GM12875 (cell line): ENCODE measurements at regions not wholly inside any gene's neighbourhood (a gene's known extent, or its start where the extent isn't known, plus 50 kb on each side); places are given as distances from the start of the nearest gene placed in this dataset.
"Not testable (repeated sequence)": the region's sequence is repeated elsewhere in the genome, so short reads cannot be mapped to it uniquely, and the experiment has no call there.

Source experiments
- H3K4me3 ChIP-seq: one replicate; pipeline ENCODE4 v1.5.1; 2011; ENCODE audit warnings: low read depth, low read length, control low read depth
- TF ChIP-seq, protein P1 (sequence below): IDR thresholded peaks from 2 replicates; pipeline ENCODE4 v1.5.1; 2011; ENCODE audit warnings: low read depth, mild to moderate bottlenecking, control low read depth, inconsistent platforms, low read length, moderate library complexity, borderline replicate concordance; ENCODE audit not compliant: insufficient read depth

DNA sequence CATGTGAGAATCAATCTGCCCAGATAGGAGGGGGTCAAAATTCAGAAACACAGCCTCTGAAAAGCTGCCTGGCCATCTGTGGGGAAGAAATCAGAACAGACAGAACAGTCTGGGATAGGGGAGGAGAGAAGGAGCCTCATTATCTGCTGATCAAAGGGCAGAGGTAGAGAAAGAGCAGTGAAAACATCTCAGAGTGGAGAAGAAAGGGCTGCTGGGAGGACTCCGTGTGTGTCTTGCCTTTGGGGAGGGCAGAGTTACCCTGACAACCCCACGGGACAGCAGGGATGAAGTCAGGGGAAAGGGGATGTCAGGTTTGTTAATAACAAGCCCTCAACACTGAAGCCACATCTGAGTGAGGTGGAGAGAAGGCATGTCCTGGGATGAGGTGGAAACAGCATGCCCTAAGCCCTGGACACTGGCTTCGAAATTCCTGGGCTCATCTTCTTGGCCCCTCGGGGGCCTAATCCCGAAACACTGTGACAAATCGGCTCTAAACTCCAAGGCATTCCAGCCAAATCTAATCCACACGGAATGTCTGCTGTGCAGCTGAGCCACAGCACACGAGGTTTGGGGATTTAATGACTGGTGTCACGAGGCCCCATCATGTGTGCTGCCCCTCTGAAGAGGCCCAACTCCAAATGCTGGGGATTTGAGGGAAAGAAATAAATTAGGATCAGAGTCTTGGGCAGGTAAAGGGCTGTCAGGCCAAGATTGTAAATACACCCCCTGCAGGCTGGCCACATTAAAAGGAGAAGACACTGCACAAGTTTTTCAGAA lies 82.8 kb upstream of the FGFR2 start:
- H3K4me3 ChIP-seq = no peak overlapping the region
- TF ChIP-seq, protein P1, sequence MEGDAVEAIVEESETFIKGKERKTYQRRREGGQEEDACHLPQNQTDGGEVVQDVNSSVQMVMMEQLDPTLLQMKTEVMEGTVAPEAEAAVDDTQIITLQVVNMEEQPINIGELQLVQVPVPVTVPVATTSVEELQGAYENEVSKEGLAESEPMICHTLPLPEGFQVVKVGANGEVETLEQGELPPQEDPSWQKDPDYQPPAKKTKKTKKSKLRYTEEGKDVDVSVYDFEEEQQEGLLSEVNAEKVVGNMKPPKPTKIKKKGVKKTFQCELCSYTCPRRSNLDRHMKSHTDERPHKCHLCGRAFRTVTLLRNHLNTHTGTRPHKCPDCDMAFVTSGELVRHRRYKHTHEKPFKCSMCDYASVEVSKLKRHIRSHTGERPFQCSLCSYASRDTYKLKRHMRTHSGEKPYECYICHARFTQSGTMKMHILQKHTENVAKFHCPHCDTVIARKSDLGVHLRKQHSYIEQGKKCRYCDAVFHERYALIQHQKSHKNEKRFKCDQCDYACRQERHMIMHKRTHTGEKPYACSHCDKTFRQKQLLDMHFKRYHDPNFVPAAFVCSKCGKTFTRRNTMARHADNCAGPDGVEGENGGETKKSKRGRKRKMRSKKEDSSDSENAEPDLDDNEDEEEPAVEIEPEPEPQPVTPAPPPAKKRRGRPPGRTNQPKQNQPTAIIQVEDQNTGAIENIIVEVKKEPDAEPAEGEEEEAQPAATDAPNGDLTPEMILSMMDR = no peak

DNA sequence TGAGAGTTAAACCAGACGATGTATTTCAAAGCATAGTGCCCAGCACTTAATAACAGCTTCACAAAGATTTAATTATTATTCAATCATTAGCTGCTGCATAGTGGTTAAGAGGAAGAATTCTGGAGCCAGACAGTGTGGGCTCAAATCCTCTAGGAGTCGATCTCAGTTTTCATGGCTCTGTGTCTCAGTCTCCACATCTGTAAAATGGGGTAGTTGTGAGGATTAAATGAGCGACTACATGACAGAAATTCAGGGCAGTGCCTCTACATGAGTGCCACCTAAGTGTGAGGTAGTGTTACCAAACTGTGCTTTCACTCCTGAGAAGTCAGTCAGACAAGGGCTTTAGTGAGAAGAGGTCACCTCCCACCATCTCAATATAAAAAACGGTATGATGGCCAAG lies 81.7 kb upstream of the FGFR2 start:
- TF ChIP-seq, protein P1 = no peak
- H3K4me3 ChIP-seq = no peak overlapping the region

DNA sequence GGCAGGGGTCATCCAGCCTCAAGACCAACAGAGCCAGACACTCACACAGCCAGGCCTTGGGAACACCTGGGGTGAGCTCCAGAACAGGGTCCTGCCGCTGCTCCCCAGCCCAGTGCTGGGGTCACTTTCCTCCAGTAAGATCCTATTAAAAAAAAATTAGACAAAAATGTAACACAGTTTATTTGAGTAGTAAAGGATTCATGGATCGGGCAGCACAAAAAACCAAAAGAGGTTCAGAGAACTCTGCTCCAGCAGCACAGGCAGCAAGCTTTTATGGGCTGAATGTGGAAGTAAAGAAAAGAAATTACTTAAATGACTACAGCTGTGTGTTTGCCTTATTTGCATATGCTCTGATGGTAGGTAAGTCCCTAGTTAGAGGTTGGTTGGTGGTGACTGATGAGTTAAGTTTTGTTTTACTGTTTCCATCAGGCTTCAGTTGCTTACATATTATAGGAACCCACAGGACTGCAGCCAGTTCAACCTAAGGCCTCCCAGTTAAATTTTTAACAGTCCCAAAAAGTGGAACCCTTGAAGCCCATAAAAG lies 80.5 kb upstream of the FGFR2 start:
- TF ChIP-seq, protein P1 = no peak
- no peak overlapping the region for H3K4me3 ChIP-seq

DNA sequence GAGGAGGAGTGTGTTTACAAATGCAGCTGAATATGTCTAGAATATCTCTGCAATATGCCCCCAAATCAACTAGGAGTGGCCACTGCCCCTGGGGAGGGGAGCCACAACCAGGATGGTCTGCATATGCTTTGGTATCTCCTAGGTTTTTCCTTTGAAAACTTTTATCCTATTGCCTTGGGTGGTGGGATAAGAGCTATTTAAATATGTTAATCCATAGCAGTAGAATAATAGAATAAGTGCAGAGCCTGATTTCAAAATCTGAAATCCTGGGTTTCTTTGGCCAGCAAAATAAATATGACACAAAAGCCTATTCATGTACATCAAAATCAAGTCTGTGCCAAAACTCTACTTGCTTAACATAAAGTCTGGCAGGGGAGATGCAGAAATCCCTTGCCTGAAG lies 79.6 kb upstream of the FGFR2 start:
- TF ChIP-seq, protein P1 = no peak
- no peak overlapping the region for H3K4me3 ChIP-seq

DNA sequence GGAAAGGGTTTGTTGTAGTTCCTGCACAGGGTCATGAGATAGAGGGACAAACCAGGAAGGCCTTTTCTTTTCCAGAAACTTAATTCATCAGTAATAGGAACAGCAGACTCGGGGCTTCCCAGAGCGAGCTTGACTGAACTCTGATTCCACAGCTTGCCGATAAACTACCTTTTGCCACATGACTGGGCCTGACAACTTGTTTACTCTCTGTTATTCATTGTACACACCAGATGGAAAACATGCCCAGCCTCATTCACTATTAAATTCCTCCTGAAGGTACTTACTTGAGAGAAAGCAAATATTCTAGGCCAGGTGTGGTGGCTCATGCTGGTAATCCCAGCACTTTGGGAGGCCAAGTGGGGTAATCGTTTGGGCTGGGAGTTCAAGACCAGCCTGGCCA lies 77.1 kb upstream of the FGFR2 start:
- H3K4me3 ChIP-seq = no peak overlapping the region

DNA sequence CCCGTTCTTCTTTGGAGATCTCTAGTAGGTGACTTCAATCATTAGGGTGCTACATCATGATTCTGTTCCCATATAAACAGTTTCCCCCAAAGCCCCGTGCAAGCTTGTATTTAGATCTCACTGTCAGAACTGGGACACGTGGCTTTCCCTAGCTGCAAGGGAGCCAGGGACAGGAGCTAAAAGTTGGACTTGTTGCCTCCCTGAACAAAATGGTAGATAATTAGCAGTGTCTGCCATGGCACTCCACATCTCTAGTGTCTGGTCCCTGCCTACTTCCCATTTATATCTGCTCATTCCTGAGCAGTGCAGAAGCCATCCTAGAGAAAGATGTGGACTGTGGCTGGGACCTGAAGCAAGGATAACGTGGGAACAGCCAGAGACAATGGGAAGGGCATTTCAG lies 76.6 kb upstream of the FGFR2 start:
- no peak overlapping the region for H3K4me3 ChIP-seq
- TF ChIP-seq, protein P1 = no peak

More for the DNA sequence above, 77.1 kb upstream of the FGFR2 start:
- TF ChIP-seq, protein P1 = no peak

DNA sequence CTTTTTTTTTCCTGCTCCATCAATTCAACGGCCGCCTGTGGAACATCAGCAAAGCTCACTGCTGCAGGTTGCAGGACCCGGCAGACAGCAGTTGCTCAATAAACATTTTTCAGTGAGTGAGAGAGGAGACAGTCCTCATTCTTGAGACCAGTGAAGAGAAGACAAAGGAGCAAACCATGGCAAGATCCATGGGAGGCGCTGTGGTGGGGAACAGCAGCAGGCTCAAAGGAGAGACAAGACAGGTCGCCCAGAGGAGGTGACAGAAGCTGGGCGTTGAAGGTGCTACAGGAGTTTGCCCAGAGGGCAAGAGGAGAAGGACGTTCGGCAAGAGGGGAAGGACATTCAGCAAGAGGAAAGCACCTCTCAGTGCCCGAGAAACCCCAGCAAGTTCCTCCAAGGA lies 74.5 kb upstream of the FGFR2 start:
- H3K4me3 ChIP-seq = no peak overlapping the region
- TF ChIP-seq, protein P1 = no peak

DNA sequence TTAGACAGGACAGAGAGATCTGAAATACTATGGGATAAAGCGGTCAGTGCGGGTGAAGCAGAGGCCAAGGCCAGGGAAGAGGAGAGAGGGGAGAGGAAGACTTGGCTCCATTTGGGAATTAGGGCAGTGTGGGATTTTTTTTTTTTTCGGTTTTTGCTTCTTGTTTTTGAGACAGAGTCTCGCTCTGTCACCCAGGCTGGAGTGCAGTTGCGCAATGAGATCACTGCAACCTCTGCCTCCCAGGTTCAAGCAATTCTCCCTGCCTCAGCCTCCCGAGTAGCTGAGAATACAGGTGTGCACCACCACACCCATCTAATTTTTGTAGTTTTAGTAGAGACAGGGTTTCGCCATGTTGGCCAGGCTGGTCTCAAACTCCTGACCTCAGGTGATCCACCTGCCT lies 71.6 kb upstream of the FGFR2 start:
- not testable (repeated sequence) for H3K4me3 ChIP-seq
